H1 (cell line): ENCODE measurements at regions not wholly inside any gene's neighbourhood (a gene's known extent, or its start where the extent isn't known, plus 50 kb on each side); places are given as distances from the start of the nearest gene placed in this dataset.

Source experiments
- CHD7 ChIP-seq: fragments of 300-600 bp; sonication (generic); IDR thresholded peaks from 2 replicates; pipeline ENCODE4 v1.7.1; 2012; ENCODE audit warnings: low read length, moderate library complexity, mild to moderate bottlenecking, inconsistent platforms; ENCODE audit not compliant: insufficient replicate concordance
- EGR1 ChIP-seq: IDR thresholded peaks from 2 replicates; pipeline ENCODE4 v1.6.1; 2011; ENCODE audit warnings: low read depth, low read length, borderline replicate concordance
- HDAC6 ChIP-seq: IDR thresholded peaks from one replicate; pipeline ENCODE4 v1.7.1; 2012; ENCODE audit warnings: low read depth, mild to moderate bottlenecking, inconsistent platforms, low read length, moderate library complexity
- SAP30 ChIP-seq: fragments of 300-600 bp; sonication (generic); IDR thresholded peaks from 2 replicates; pipeline ENCODE4 v1.7.1; 2012; ENCODE audit warnings: low read length, moderate library complexity, mild to moderate bottlenecking, inconsistent platforms; ENCODE audit not compliant: insufficient read depth, insufficient replicate concordance

- TF ChIP-seq CHD7 (no peak), EGR1 (no peak), HDAC6 (no peak), SAP30 (no peak)
- TF ChIP-seq, all 59 proteins: peak for 0
Measured at GRCh38 chr4:126954537-126955291, 678.0 kb upstream of the INTU start (continued).
